BJ (cell line): ENCODE measurements at regions not wholly inside any gene's neighbourhood (a gene's known extent, or its start where the extent isn't known, plus 50 kb on each side); places are given as distances from the start of the nearest gene placed in this dataset.

Source experiments
- CTCF ChIA-PET: fragments of 350-600 bp; formaldehyde crosslinking; extraction: SDS; loops from one replicate; lab custom pipeline; 2021; ENCODE audit warnings: antibody characterized with exemption, inconsistent platforms; lab: Yijun Ruan, JAX
- POLR2A ChIA-PET: fragments of 300-600 bp; sonication (Branson Sonifier 250); formaldehyde crosslinking; extraction: SDS; loops from one replicate; lab custom pipeline; 2021; ENCODE audit warnings: antibody characterized with exemption; lab: Charles Lee
- DNase-seq: peaks from one replicate; pipeline ENCODE4 v3.0.0-alpha.2; 2011; ENCODE audit warnings: low read depth
- H3K27me3 ChIP-seq: 2 replicates; pipeline ENCODE4 v1.6.0; 2011; ENCODE audit warnings: low read length; ENCODE audit not compliant: control insufficient read depth, insufficient read depth
- H3K36me3 ChIP-seq: 2 replicates; pipeline ENCODE4 v1.5.1; 2011; ENCODE audit warnings: low read length; ENCODE audit not compliant: control insufficient read depth, insufficient read depth
- H3K4me3 ChIP-seq: 2 replicates; pipeline ENCODE4 v1.5.1; 2011; ENCODE audit warnings: low read depth, mild to moderate bottlenecking, control low read depth, low read length
- CTCF ChIP-seq: IDR thresholded peaks from 2 replicates; pipeline ENCODE4 v1.5.1; 2011; ENCODE audit warnings: low read depth, mild to moderate bottlenecking, control low read depth, inconsistent platforms, low read length, moderate library complexity; ENCODE audit not compliant: insufficient read depth

GRCh38 chr18:38221476-38222100 is 656.0 kb upstream of the CELF4 start:
- ChIA-PET POLR2A (no interaction called here), CTCF (no interaction called here)
- no peak for TF ChIP-seq CTCF
- DNase-seq: no peak
- H3K36me3 ChIP-seq: no peaks in the 10 kb centered on the region
- H3K4me3 ChIP-seq: no peak overlapping the region
- H3K27me3 ChIP-seq: no peaks in the 10 kb centered on the region

- ChIA-PET POLR2A (no interaction called here), CTCF (no interaction called here)
- H3K4me3 ChIP-seq: no peak overlapping the region
- no peak for TF ChIP-seq CTCF
- no peaks in the 10 kb centered on the region for H3K36me3 ChIP-seq
- no peaks in the 10 kb centered on the region for H3K27me3 ChIP-seq
- DNase-seq: no peak
Measured at GRCh38 chr18:38198956-38199355, 633.4 kb upstream of the CELF4 start.

DNA sequence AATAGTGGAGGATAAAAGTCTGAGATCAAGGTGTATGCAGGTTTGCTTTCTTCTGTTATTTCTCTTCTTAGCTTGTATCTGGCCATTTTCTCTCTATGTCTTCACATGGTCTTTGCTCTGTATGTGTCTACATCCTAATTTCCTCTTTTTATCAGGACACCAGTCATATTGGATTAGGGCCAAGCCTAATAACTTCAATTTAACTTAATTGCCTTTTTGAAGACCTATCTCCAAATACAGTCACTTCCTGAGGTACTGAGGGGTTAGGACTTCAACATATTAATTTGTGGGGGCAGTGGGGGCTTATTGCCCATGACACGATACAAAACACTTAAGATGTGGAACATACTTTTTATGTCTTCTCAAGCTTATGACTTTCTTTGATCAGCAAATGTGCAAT is 632.9 kb upstream of the CELF4 start:
- no peak for TF ChIP-seq CTCF
- Histone ChIP-seq H3K4me3 (no peak overlapping the region), H3K27me3 (no peaks in the 10 kb centered on the region), H3K36me3 (no peaks in the 10 kb centered on the region)
- ChIA-PET CTCF (no interaction called here), POLR2A (no interaction called here)
- DNase-seq: no peak

DNA sequence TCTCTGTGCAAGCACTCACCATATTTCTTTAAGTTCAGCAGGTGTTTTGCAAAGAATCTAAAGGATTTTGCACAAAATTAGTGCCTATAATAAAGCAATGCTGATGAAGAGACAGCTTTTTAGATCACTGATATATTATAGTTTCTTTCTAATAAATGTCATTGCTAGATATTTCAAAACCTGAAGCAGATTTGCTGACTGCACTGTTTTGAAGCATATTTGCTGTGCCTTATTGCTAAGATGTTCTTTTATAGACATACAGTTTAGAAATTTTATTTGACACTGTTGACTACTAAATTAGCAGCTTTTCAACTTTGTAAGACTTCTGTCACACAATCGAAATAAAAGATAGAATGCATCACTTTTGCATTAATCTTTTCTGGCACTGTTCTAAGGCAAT is 620.9 kb upstream of the CELF4 start:
- Histone ChIP-seq H3K36me3 (no peaks in the 10 kb centered on the region), H3K4me3 (no peak overlapping the region), H3K27me3 (no peaks in the 10 kb centered on the region)
- no peak for TF ChIP-seq CTCF
- DNase-seq: no peak
- POLR2A ChIA-PET: no interaction called here
- CTCF ChIA-PET: no interaction called here

DNA sequence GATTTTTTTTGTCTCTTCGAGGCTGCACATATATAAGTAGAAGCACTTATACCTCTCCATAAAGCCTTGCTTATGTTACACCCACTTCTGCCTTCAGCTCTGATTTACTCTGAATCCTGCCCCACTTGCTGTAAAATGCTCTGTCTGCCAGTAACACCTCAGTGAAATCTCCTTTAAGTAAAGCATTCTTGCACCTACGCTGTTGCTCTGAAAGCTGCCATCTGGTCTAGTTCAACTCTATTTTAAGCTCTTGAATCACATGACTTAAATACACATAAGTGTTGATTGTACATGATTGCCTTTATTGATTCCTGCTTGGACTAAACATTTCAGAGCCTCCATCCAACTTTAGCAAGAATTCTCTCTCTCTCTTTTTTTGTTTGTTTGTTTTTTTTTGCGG is 609.0 kb upstream of the CELF4 start:
- CTCF ChIA-PET: no interaction called here

More for the DNA sequence above, 609.0 kb upstream of the CELF4 start:
- DNase-seq: no peak
- no peak overlapping the region for H3K4me3 ChIP-seq
- no peaks in the 10 kb centered on the region for H3K27me3 ChIP-seq
- POLR2A ChIA-PET: no interaction called here
- TF ChIP-seq CTCF: no peak
- no peaks in the 10 kb centered on the region for H3K36me3 ChIP-seq
